ENCODE measurements at regions not wholly inside any gene's neighbourhood (a gene's known extent, or its start where the extent isn't known, plus 50 kb on each side); places are given as distances from the start of the nearest gene placed in this dataset.

DNA sequence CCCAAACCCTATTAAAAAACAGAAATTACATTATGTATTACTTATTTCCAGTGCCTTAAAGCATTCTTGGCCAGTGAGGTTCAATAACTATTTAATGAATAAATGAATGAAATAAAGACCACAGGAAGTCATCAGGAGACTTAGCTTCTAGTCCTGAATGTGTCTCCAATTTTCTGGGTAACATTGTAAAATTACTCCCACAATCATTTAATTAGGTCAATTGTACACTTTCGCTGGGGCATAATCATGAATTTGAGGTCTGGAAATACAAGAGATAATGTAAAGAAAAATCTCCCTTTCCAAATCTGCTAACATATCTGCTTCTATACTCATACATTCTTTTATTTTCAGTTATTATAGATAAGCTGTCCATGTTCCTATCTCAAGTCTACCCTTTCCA lies 199.2 kb downstream of the TLR4 start:
- Histone ChIP-seq H3K36me3 (ENCODE audit: insufficient read depth, low read length) (no peaks in the 10 kb centered on the region), H3K4me3 (ENCODE audit: low read length, poor library complexity, severe bottlenecking) (no peak overlapping the region), H4K20me1 (ENCODE audit: insufficient read depth, low read length, poor library complexity, severe bottlenecking) (no peaks in the 10 kb centered on the region), H3K79me2 (ENCODE audit: insufficient read depth, low read length) (no peaks in the 10 kb centered on the region), H3F3A (ENCODE audit: low read depth) (no peaks in the 10 kb centered on the region), H3K4me2 (ENCODE audit: low read depth, low read length, poor library complexity, severe bottlenecking) (no peak overlapping the region), H2AFZ (ENCODE audit: low read length) (no peak overlapping the region), H3K27me3 (ENCODE audit: insufficient read depth, low read length, poor library complexity, severe bottlenecking) (no peaks in the 10 kb centered on the region), H3K9me3 (ENCODE audit: insufficient read depth, low read depth, low read length) (no peaks in the 10 kb centered on the region), H3K9me2 (replicated peaks; ENCODE audit: low read depth, low read length) (no peaks in the 10 kb centered on the region), H3K9ac (ENCODE audit: low read depth, low read length, poor library complexity, severe bottlenecking) (no peak overlapping the region), H3K4me1 (ENCODE audit: insufficient read depth, low read length, poor library complexity, severe bottlenecking) (no peaks in the 10 kb centered on the region)
- no peak for TF ChIP-seq EZH2phosphoT487 (IDR thresholded peaks at IDR 0.05; ENCODE audit: borderline replicate concordance)
- TF ChIP-seq, protein P1, sequence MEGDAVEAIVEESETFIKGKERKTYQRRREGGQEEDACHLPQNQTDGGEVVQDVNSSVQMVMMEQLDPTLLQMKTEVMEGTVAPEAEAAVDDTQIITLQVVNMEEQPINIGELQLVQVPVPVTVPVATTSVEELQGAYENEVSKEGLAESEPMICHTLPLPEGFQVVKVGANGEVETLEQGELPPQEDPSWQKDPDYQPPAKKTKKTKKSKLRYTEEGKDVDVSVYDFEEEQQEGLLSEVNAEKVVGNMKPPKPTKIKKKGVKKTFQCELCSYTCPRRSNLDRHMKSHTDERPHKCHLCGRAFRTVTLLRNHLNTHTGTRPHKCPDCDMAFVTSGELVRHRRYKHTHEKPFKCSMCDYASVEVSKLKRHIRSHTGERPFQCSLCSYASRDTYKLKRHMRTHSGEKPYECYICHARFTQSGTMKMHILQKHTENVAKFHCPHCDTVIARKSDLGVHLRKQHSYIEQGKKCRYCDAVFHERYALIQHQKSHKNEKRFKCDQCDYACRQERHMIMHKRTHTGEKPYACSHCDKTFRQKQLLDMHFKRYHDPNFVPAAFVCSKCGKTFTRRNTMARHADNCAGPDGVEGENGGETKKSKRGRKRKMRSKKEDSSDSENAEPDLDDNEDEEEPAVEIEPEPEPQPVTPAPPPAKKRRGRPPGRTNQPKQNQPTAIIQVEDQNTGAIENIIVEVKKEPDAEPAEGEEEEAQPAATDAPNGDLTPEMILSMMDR (conservative IDR thresholded peaks at IDR 0.05; ENCODE audit: low read length), result no peak

DNA sequence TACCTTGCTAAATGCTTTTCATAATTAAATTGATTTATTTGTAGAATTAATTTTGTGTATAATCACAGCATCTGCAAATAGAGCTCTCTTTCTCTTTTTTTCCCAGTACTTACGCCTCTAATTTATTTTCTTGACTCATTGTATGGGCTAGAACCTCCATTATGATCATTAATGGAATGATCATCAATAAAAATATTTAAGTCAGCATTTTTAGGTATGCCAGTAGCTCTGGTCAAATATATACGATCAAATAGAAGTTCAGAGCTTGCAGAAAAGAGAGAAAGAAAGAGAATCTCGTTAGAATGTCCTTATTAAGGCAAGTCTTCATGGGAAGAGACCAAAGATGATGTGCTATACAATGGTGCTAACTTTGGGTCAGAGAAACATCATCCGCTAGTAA lies 202.6 kb downstream of the TLR4 start:
- H3K4me2 ChIP-seq (ENCODE audit: low read depth, low read length, poor library complexity, severe bottlenecking), result no peak overlapping the region

DNA sequence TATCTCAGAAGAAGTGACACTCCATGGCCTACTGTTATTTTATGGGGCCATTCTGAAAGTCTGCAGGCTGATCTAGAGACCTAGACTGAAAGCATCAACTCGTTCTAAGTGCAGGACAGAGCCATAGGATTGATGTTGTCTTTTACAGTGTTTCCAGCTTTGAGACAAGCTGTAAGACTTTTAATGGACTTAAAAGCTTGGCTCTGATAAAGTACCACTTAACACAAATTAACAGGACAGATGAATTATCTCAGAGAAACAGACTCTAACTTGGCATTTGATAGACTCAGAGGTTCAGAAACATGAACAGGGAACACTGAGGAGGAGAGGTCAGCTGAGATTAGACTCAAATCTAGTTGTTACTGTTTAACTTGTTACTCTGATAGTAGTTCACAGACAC lies 203.2 kb downstream of the TLR4 start:
- no peak for TF ChIP-seq EZH2phosphoT487 (IDR thresholded peaks at IDR 0.05; ENCODE audit: borderline replicate concordance)
- TF ChIP-seq, protein P1 (conservative IDR thresholded peaks at IDR 0.05; ENCODE audit: low read length), result no peak
- Histone ChIP-seq H3K9ac (ENCODE audit: low read depth, low read length, poor library complexity, severe bottlenecking) (no peak overlapping the region), H3K4me1 (ENCODE audit: insufficient read depth, low read length, poor library complexity, severe bottlenecking) (no peaks in the 10 kb centered on the region), H3K9me2 (replicated peaks; ENCODE audit: low read depth, low read length) (no peaks in the 10 kb centered on the region), H3K4me2 (ENCODE audit: low read depth, low read length, poor library complexity, severe bottlenecking) (no peak overlapping the region), H2AFZ (ENCODE audit: low read length) (no peak overlapping the region), H3K79me2 (ENCODE audit: insufficient read depth, low read length) (no peaks in the 10 kb centered on the region), H3K9me3 (ENCODE audit: insufficient read depth, low read depth, low read length) (0 out of 2 replicates have a peak, but pooled peaks cover 3% of the 10 kb centered on the region), H3K36me3 (ENCODE audit: insufficient read depth, low read length) (no peaks in the 10 kb centered on the region), H3K4me3 (ENCODE audit: low read length, poor library complexity, severe bottlenecking) (no peak overlapping the region), H3K27me3 (ENCODE audit: insufficient read depth, low read length, poor library complexity, severe bottlenecking) (no peaks in the 10 kb centered on the region), H4K20me1 (ENCODE audit: insufficient read depth, low read length, poor library complexity, severe bottlenecking) (no peaks in the 10 kb centered on the region), H3F3A (ENCODE audit: low read depth) (no peaks in the 10 kb centered on the region)

More for the DNA sequence above, 202.6 kb downstream of the TLR4 start:
- no peaks in the 10 kb centered on the region for H3K4me1 ChIP-seq (ENCODE audit: insufficient read depth, low read length, poor library complexity, severe bottlenecking)
- no peaks in the 10 kb centered on the region for H3K27me3 ChIP-seq (ENCODE audit: insufficient read depth, low read length, poor library complexity, severe bottlenecking)
- 0 out of 2 replicates have a peak, but pooled peaks cover 3% of the 10 kb centered on the region for H3K9me3 ChIP-seq (ENCODE audit: insufficient read depth, low read depth, low read length)
- H3K79me2 ChIP-seq (ENCODE audit: insufficient read depth, low read length), result no peaks in the 10 kb centered on the region
- H3K4me3 ChIP-seq (ENCODE audit: low read length, poor library complexity, severe bottlenecking), result no peak overlapping the region
- no peak overlapping the region for H3K9ac ChIP-seq (ENCODE audit: low read depth, low read length, poor library complexity, severe bottlenecking)
- H3K36me3 ChIP-seq (ENCODE audit: insufficient read depth, low read length), result no peaks in the 10 kb centered on the region
- no peak for TF ChIP-seq EZH2phosphoT487 (IDR thresholded peaks at IDR 0.05; ENCODE audit: borderline replicate concordance)
- TF ChIP-seq, protein P1 (conservative IDR thresholded peaks at IDR 0.05; ENCODE audit: low read length), result no peak
- H4K20me1 ChIP-seq (ENCODE audit: insufficient read depth, low read length, poor library complexity, severe bottlenecking), result no peaks in the 10 kb centered on the region
- no peaks in the 10 kb centered on the region for H3F3A ChIP-seq (ENCODE audit: low read depth)
- H2AFZ ChIP-seq (ENCODE audit: low read length), result no peak overlapping the region
- H3K9me2 ChIP-seq (replicated peaks; ENCODE audit: low read depth, low read length), result no peaks in the 10 kb centered on the region
